GM12878 (cell line): ENCODE measurements at regions not wholly inside any gene's neighbourhood (a gene's known extent, or its start where the extent isn't known, plus 50 kb on each side); places are given as distances from the start of the nearest gene placed in this dataset.

Experiments used
- ATAC-seq: fragments of 200-7000 bp; cut with Tn5 transposase; 3 replicates; pipeline ENCODE4 v1.9.1; 2020; ENCODE audit warnings: mild to moderate bottlenecking, moderate library complexity
- BruUV-seq: library from RNA; stranded (reverse); fragments of 400-500 nt; replicated peaks from 2 replicates; lab custom pipeline; 2021; lab: Mats Ljungman, UMichigan
- CTCF ChIA-PET: fragments of 300-600 bp; sonication (Branson Sonifier 250); formaldehyde crosslinking; extraction: SDS; loops from one replicate; lab custom pipeline; 2021; ENCODE audit warnings: inconsistent platforms; lab: Yijun Ruan, JAX
- POLR2A ChIA-PET: fragments of 350-600 bp; formaldehyde crosslinking; extraction: SDS; loops from one replicate; lab custom pipeline; 2021; ENCODE audit warnings: inconsistent platforms; lab: Charles Lee
- RAD21 ChIA-PET: fragments of 300-600 bp; sonication (Branson Sonifier 250); formaldehyde crosslinking; loops from one replicate; lab custom pipeline; 2023; ENCODE audit warnings: antibody characterized with exemption; ENCODE audit not compliant: unreplicated experiment; lab: Charles Lee
- SMC1A ChIA-PET: fragments of 300-600 bp; sonication (Branson Sonifier 250); formaldehyde crosslinking; loops from one replicate; lab custom pipeline; 2023; ENCODE audit not compliant: unreplicated experiment, uncharacterized antibody; lab: Charles Lee
- DNase-seq: peaks from one replicate; pipeline ENCODE4 v3.0.0-alpha.2; 2011; ENCODE audit warnings: low read depth, low spot score
- FAIRE-seq: peaks from 3 replicates; lab custom pipeline; 2011; peaks lifted over from hg19 to GRCh38; lab: Jason Lieb, UNC
- H2AFZ ChIP-seq: 2 replicates; pipeline ENCODE4 v1.6.0; 2011; ENCODE audit warnings: low read depth, low read length, control low read depth; ENCODE audit not compliant: control insufficient read depth
- H3K27ac ChIP-seq: 2 replicates; pipeline ENCODE4 v1.5.1; 2011; ENCODE audit warnings: control low read depth; ENCODE audit not compliant: control insufficient read depth, insufficient read depth
- H3K27me3 ChIP-seq, 2 experiments: replicated peaks in 1 of 2; 2 replicates each; pipeline versions ENCODE4 v1.6.0 to v1.6.1; 2011; ENCODE audit warnings: low read length in 1 of 2; ENCODE audit not compliant: control insufficient read depth in 2 of 2, insufficient read depth in 2 of 2
- H3K36me3 ChIP-seq, 2 experiments: 2 replicates each; pipeline ENCODE4 v1.5.1; 2011; ENCODE audit warnings: low read length in 1 of 2; ENCODE audit not compliant: control insufficient read depth in 2 of 2, insufficient read depth in 2 of 2
- H3K4me1 ChIP-seq: 2 replicates; pipeline ENCODE4 v1.6.1; 2011; ENCODE audit warnings: mild to moderate bottlenecking, low read length, moderate library complexity, mixed read lengths; ENCODE audit not compliant: control insufficient read depth, insufficient read depth
- H3K4me2 ChIP-seq: 2 replicates; pipeline ENCODE4 v1.6.0; 2011; ENCODE audit warnings: control low read depth; ENCODE audit not compliant: control insufficient read depth, insufficient read depth
- H3K4me3 ChIP-seq: fragments of 200-600 bp; sonication (generic); 2 replicates; pipeline ENCODE4 v1.5.1; 2016
- H3K79me2 ChIP-seq: 2 replicates; pipeline ENCODE4 v1.6.0; 2011; ENCODE audit warnings: low read length; ENCODE audit not compliant: control insufficient read depth, insufficient read depth
- H3K9ac ChIP-seq: 2 replicates; pipeline ENCODE4 v1.8.0; 2011; ENCODE audit warnings: low read length, control low read depth, mixed read lengths; ENCODE audit not compliant: control insufficient read depth, insufficient read depth
- H3K9me3 ChIP-seq: replicated peaks from 3 replicates; pipeline ENCODE4 v1.5.1; 2011; ENCODE audit warnings: mild to moderate bottlenecking, low read length; ENCODE audit not compliant: control insufficient read depth, insufficient read depth
- H4K20me1 ChIP-seq: 2 replicates; pipeline ENCODE4 v1.6.0; 2011; ENCODE audit not compliant: control insufficient read depth, insufficient read depth
- CHD2 ChIP-seq: IDR thresholded peaks from 2 replicates; pipeline ENCODE4 v1.6.1; 2011; ENCODE audit warnings: low read depth, low read length, improper control_type of control experiment, borderline replicate concordance
- DPF2 ChIP-seq: fragments of 450-650 bp; IDR thresholded peaks from 2 replicates; pipeline ENCODE4 v1.6.1; 2017; ENCODE audit warnings: mild to moderate bottlenecking
- IKZF1 ChIP-seq: fragments of 450-650 bp; conservative IDR thresholded peaks from 2 replicates; pipeline ENCODE4 v1.6.1; 2017; ENCODE audit warnings: antibody characterized with exemption, mild to moderate bottlenecking
- MYB ChIP-seq: fragments of 150-350 bp; IDR thresholded peaks from 2 replicates; pipeline ENCODE4 v1.6.1; 2014; ENCODE audit warnings: mild to moderate bottlenecking, low read depth, low read length, borderline replicate concordance
- NFXL1 ChIP-seq: fragments of 450-650 bp; IDR thresholded peaks from 2 replicates; pipeline ENCODE4 v1.6.1; 2017; ENCODE audit warnings: antibody characterized with exemption, mild to moderate bottlenecking, borderline replicate concordance
- PBX3 ChIP-seq: IDR thresholded peaks from 2 replicates; pipeline ENCODE4 v1.6.1; 2011; ENCODE audit warnings: mild to moderate bottlenecking, low read depth, low read length, moderate library complexity; ENCODE audit not compliant: insufficient replicate concordance
- PKNOX1 ChIP-seq: fragments of 450-650 bp; IDR thresholded peaks from 2 replicates; pipeline ENCODE4 v1.6.1; 2016; ENCODE audit warnings: mild to moderate bottlenecking
- POLR2AphosphoS5 ChIP-seq: IDR thresholded peaks from 2 replicates; pipeline ENCODE4 v1.6.1; 2011; ENCODE audit warnings: mild to moderate bottlenecking, low read length, inconsistent platforms
- RCOR1 ChIP-seq: conservative IDR thresholded peaks from 2 replicates; pipeline ENCODE4 v1.6.1; 2012; ENCODE audit warnings: low read depth, low read length, improper control_type of control experiment
- TARDBP ChIP-seq: IDR thresholded peaks from 2 replicates; pipeline ENCODE4 v1.6.1; 2016; ENCODE audit warnings: borderline replicate concordance
- TBL1XR1 ChIP-seq: IDR thresholded peaks from 2 replicates; pipeline ENCODE4 v1.6.1; 2012; ENCODE audit warnings: low read depth, low read length, improper control_type of control experiment
- ZBTB4 ChIP-seq: fragments of 450-650 bp; formaldehyde crosslinking; IDR thresholded peaks from 2 replicates; pipeline ENCODE4 v1.4.0; 2022; ENCODE audit warnings: mild to moderate bottlenecking, moderate library complexity
- ZNF217 ChIP-seq: fragments of 450-650 bp; IDR thresholded peaks from 2 replicates; pipeline ENCODE4 v1.6.1; 2017; ENCODE audit warnings: antibody characterized with exemption, mild to moderate bottlenecking
- WGBS: methylation state at CpG from one replicate; pipeline ENCODE4 v1.1.6; 2016; ENCODE audit warnings: low lambda C conversion rate; ENCODE audit not compliant: insufficient replicate concordance, insufficient coverage; ENCODE audit errors: missing lambda C conversion rate; 5-methylcytosine and 5-hydroxymethylcytosine counted together
- in situ Hi-C: fragments of 300-500 bp; cut with MboI; formaldehyde crosslinking; loops from 9 replicates; pipeline ENCODE4 v1.14.3; 2018; ENCODE audit warnings: mixed read lengths
- intact Hi-C: fragments of 100-400 bp; cut with micrococcal nuclease; formaldehyde crosslinking; loops from one replicate; pipeline ENCODE4 v1.14.2; 2022; ENCODE audit not compliant: unreplicated experiment
- TF ChIP-seq, protein P1 (sequence below): IDR thresholded peaks from 2 replicates; pipeline ENCODE4 v1.6.1; 2012; ENCODE audit warnings: low read length, inconsistent platforms

GRCh38 chr12:31843398-31844095 is 114.7 kb upstream of the AMN1 start (continued):
- TF ChIP-seq PKNOX1 = no peak

- Histone ChIP-seq H3K36me3 (no peaks in the 10 kb centered on the region), H3K9ac (no peak overlapping the region), H3K79me2 (no peaks in the 10 kb centered on the region), H3K27me3 (no peaks in the 10 kb centered on the region), H3K4me3 (no peak overlapping the region), H3K4me2 (no peak overlapping the region), H3K9me3 (peaks cover 4% of the 10 kb centered on the region; the same call in 2 of the 3 replicates), H3K4me1 (peaks cover 16% of the 10 kb centered on the region), H2AFZ (no peak overlapping the region), H4K20me1 (no peaks in the 10 kb centered on the region), H3K27ac (no peak overlapping the region)
- no TSS peak for BruUV-seq
- DNase-seq = no peak
- 94% methylated on average over 3 of the region's 3 CpGs for WGBS
- FAIRE-seq = no peak
- ChIA-PET RAD21 (no interaction called here), POLR2A (no interaction called here), SMC1A (no interaction called here), CTCF (interaction anchor here (0.7 kb wide), 1 partner anchor 250 kb away, joined by 3 read pairs; no protein-coding TSS in a partner anchor)
- no peak for TF ChIP-seq NFXL1
- TF ChIP-seq POLR2AphosphoS5 = no peak
- no peak for TF ChIP-seq MYB
- TF ChIP-seq TARDBP = no peak
- TF ChIP-seq, protein P1, sequence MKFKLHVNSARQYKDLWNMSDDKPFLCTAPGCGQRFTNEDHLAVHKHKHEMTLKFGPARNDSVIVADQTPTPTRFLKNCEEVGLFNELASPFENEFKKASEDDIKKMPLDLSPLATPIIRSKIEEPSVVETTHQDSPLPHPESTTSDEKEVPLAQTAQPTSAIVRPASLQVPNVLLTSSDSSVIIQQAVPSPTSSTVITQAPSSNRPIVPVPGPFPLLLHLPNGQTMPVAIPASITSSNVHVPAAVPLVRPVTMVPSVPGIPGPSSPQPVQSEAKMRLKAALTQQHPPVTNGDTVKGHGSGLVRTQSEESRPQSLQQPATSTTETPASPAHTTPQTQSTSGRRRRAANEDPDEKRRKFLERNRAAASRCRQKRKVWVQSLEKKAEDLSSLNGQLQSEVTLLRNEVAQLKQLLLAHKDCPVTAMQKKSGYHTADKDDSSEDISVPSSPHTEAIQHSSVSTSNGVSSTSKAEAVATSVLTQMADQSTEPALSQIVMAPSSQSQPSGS = no peak
- TF ChIP-seq TBL1XR1 = no peak
- TF ChIP-seq IKZF1 = no peak
- TF ChIP-seq CHD2 = no peak
- TF ChIP-seq PBX3 = no peak
- no peak for TF ChIP-seq RCOR1
- TF ChIP-seq ZNF217 = no peak
- TF ChIP-seq ZBTB4 (CRISPR knock-in tag) = no peak
- no peak for TF ChIP-seq DPF2
- intact Hi-C loops = no loop called here
- no peak for ATAC-seq
- in situ Hi-C loops = no loop called here
Measured at GRCh38 chr12:31837913-31838312, 109.1 kb upstream of the AMN1 start.
